Thyroid gland (tissue), 4 donors: ENCODE measurements at regions not wholly inside any gene's neighbourhood (a gene's known extent, or its start where the extent isn't known, plus 50 kb on each side); places are given as distances from the start of the nearest gene placed in this dataset.

ENCODE experiments used
- DNase-seq, 2 donors: peaks; one replicate each; pipeline ENCODE4 v3.0.0-alpha.2; 2019
- H3K27ac ChIP-seq, 3 donors: fragments of 200-600 bp; sonication (generic); 1 replicate in 2 of 3; 2 replicates in 1 of 3; pipeline ENCODE4 v1.5.1; 2016 to 2019; ENCODE audit warnings: mild to moderate bottlenecking in 1 of 3, moderate library complexity in 1 of 3
- H3K27me3 ChIP-seq: fragments of 200-600 bp; sonication (generic); one replicate; pipeline ENCODE4 v1.5.1; 2019
- H3K36me3 ChIP-seq, 2 donors: fragments of 200-600 bp; sonication (generic); one replicate each; pipeline ENCODE4 v1.5.1; 2016 to 2019
- H3K4me1 ChIP-seq, 2 donors: fragments of 200-600 bp; sonication (generic); one replicate each; pipeline ENCODE4 v1.5.1; 2017 to 2019
- H3K4me3 ChIP-seq, 3 donors: fragments of 200-600 bp; sonication (generic); replicated peaks in 1 of 3; 1 replicate in 2 of 3; 2 replicates in 1 of 3; pipeline ENCODE4 v1.5.1; 2016; ENCODE audit warnings: mild to moderate bottlenecking in 1 of 3
- H3K9me3 ChIP-seq: fragments of 200-600 bp; sonication (generic); one replicate; pipeline ENCODE4 v1.5.1; 2017
- CTCF ChIP-seq, 6 experiments: fragments of 200-600 bp in 3 of 6; fragments of 450-650 bp in 3 of 6; sonication (generic) in 3 of 6; IDR thresholded peaks; one replicate each; pipeline ENCODE4 v1.5.1; 2016 to 2019; ENCODE audit warnings: antibody characterized with exemption in 6 of 6, mild to moderate bottlenecking in 2 of 6, inconsistent platforms in 1 of 6, moderate library complexity in 1 of 6
- POLR2A ChIP-seq, 2 donors: fragments of 450-650 bp; IDR thresholded peaks; one replicate each; pipeline ENCODE4 v1.6.1; 2017; ENCODE audit warnings: antibody characterized with exemption in 2 of 2, mild to moderate bottlenecking in 2 of 2, moderate library complexity in 1 of 2
- WGBS, 2 donors: methylation state at CpG; one replicate each; pipeline ENCODE4 v1.1.5; 2017; 5-methylcytosine and 5-hydroxymethylcytosine counted together
- intact Hi-C: fragments of 100-400 bp; cut with DNase I; formaldehyde crosslinking; loops from one replicate; pipeline ENCODE4 v1.15.1; 2023

GRCh38 chr3:72114773-72115172 lies 329.8 kb upstream of the PROK2 start:
- H3K4me1 ChIP-seq, result no peaks in the 10 kb centered on the region
- intact Hi-C loops, result no loop called here
- TF ChIP-seq CTCF (IDR thresholded peaks at IDR 0.05), result no peak
- TF ChIP-seq POLR2A (IDR thresholded peaks at IDR 0.05), result no peak

GRCh38 chr3:72113964-72114363 lies 329.0 kb upstream of the PROK2 start:
- Histone ChIP-seq H3K27ac (no peak overlapping the region), H3K9me3 (no peaks in the 10 kb centered on the region), H3K4me3 (no peak overlapping the region), H3K36me3 (no peaks in the 10 kb centered on the region), H3K4me1 (no peaks in the 10 kb centered on the region), H3K27me3 (no peaks in the 10 kb centered on the region)
- 96 to 98% methylated on average over 3 of the region's 3 CpGs for WGBS, 2 donors
- intact Hi-C loops, result no loop called here
- DNase-seq, result no peak
- TF ChIP-seq POLR2A (IDR thresholded peaks at IDR 0.05) (no peak), CTCF (IDR thresholded peaks at IDR 0.05) (no peak)

More at GRCh38 chr3:72114773-72115172, 329.8 kb upstream of the PROK2 start:
- 70 to 76% methylated on average over 4 to 5 of the region's 5 CpGs for WGBS, 2 donors
- no peak overlapping the region for H3K27ac ChIP-seq
- H3K36me3 ChIP-seq, result no peaks in the 10 kb centered on the region
- H3K9me3 ChIP-seq, result no peaks in the 10 kb centered on the region
- no peak overlapping the region for H3K4me3 ChIP-seq
- no peak for DNase-seq
- no peaks in the 10 kb centered on the region for H3K27me3 ChIP-seq

- WGBS, 2 donors, result 72 to 88% methylated on average over 1 of the region's 1 CpG
Measured at GRCh38 chr3:72113564-72113963, 328.6 kb upstream of the PROK2 start.

GRCh38 chr3:72112435-72112834 lies 327.5 kb upstream of the PROK2 start:
- H3K36me3 ChIP-seq, result no peaks in the 10 kb centered on the region
- no peak for DNase-seq
- intact Hi-C loops, result no loop called here
- H3K4me1 ChIP-seq, result no peaks in the 10 kb centered on the region
- no peak overlapping the region for H3K4me3 ChIP-seq
- H3K9me3 ChIP-seq, result no peaks in the 10 kb centered on the region
- 74 to 94% methylated on average over 3 of the region's 3 CpGs for WGBS, 2 donors
- H3K27ac ChIP-seq, result no peak overlapping the region
- no peaks in the 10 kb centered on the region for H3K27me3 ChIP-seq
- TF ChIP-seq CTCF (IDR thresholded peaks at IDR 0.05) (no peak), POLR2A (IDR thresholded peaks at IDR 0.05) (no peak)

More at GRCh38 chr3:72113564-72113963, 328.6 kb upstream of the PROK2 start:
- Histone ChIP-seq H3K4me1 (no peaks in the 10 kb centered on the region), H3K4me3 (no peak overlapping the region), H3K9me3 (no peaks in the 10 kb centered on the region), H3K27me3 (no peaks in the 10 kb centered on the region), H3K36me3 (no peaks in the 10 kb centered on the region), H3K27ac (no peak overlapping the region)
- no peak for TF ChIP-seq CTCF (IDR thresholded peaks at IDR 0.05)
- no peak for TF ChIP-seq POLR2A (IDR thresholded peaks at IDR 0.05)
- intact Hi-C loops, result no loop called here
- no peak for DNase-seq

- H3K27me3 ChIP-seq, result no peaks in the 10 kb centered on the region
- H3K4me3 ChIP-seq, result no peak overlapping the region
- no peaks in the 10 kb centered on the region for H3K9me3 ChIP-seq
- intact Hi-C loops, result no loop called here
- 74 to 77% methylated on average over 7 of the region's 7 CpGs for WGBS, 2 donors
- TF ChIP-seq CTCF (IDR thresholded peaks at IDR 0.05) (no peak), POLR2A (IDR thresholded peaks at IDR 0.05) (no peak)
- no peak overlapping the region for H3K27ac ChIP-seq
- H3K4me1 ChIP-seq, result no peaks in the 10 kb centered on the region
- DNase-seq, result no peak
- no peaks in the 10 kb centered on the region for H3K36me3 ChIP-seq
Measured at GRCh38 chr3:72111265-72112205, 326.6 kb upstream of the PROK2 start.
